Upper lobe of left lung (tissue), 6 donors: ENCODE measurements at regions not wholly inside any gene's neighbourhood (a gene's known extent, or its start where the extent isn't known, plus 50 kb on each side); places are given as distances from the start of the nearest gene placed in this dataset.
A peak's percentile ranks its signal among the peaks of the same experiment; 100 is the strongest.

ENCODE experiments used
- ATAC-seq, 2 donors: fragments of 200-7000 bp; cut with Tn5 transposase; one replicate each; pipeline ENCODE4 v1.9.1; 2022; ENCODE audit warnings: mild to moderate bottlenecking in 2 of 2, moderate library complexity in 2 of 2; ENCODE audit not compliant: low FRiP score in 2 of 2
- DNase-seq, 2 donors: peaks; one replicate each; pipeline ENCODE4 v3.0.0-alpha.2; 2019 to 2020
- H3K27ac ChIP-seq, 4 donors: fragments of 200-600 bp; sonication (generic); one replicate each; pipeline ENCODE4 v1.5.1; 2016 to 2019
- H3K27me3 ChIP-seq, 4 donors: fragments of 200-600 bp; sonication (generic); one replicate each; pipeline ENCODE4 v1.5.1; 2017 to 2019
- H3K36me3 ChIP-seq, 4 donors: fragments of 200-600 bp; sonication (generic); one replicate each; pipeline ENCODE4 v1.5.1; 2016 to 2019
- H3K4me1 ChIP-seq, 4 donors: fragments of 200-600 bp; sonication (generic); one replicate each; pipeline ENCODE4 v1.5.1; 2018 to 2019
- H3K4me3 ChIP-seq, 4 donors: fragments of 200-600 bp; sonication (generic); one replicate each; pipeline ENCODE4 v1.5.1; 2017 to 2019; ENCODE audit warnings: mild to moderate bottlenecking in 2 of 4, moderate library complexity in 1 of 4
- H3K9me3 ChIP-seq, 4 donors: fragments of 200-600 bp; sonication (generic); one replicate each; pipeline ENCODE4 v1.5.1; 2018 to 2019
- CTCF ChIP-seq, 6 experiments: fragments of 450-650 bp in 4 of 6; fragments of 200-600 bp in 2 of 6; sonication (generic) in 2 of 6; IDR thresholded peaks; one replicate each; pipeline ENCODE4 v1.5.1; 2016 to 2019; ENCODE audit warnings: antibody characterized with exemption in 6 of 6
- EP300 ChIP-seq, 4 donors: sonication (generic); formaldehyde crosslinking; IDR thresholded peaks; one replicate each; pipeline ENCODE4 v1.5.1; 2017; ENCODE audit warnings: antibody characterized with exemption in 4 of 4, control low read depth in 2 of 4
- POLR2A ChIP-seq, 4 donors: fragments of 450-650 bp; IDR thresholded peaks; one replicate each; pipeline ENCODE4 v1.5.1; 2016 to 2017; ENCODE audit warnings: antibody characterized with exemption in 4 of 4, mild to moderate bottlenecking in 2 of 4
- POLR2AphosphoS5 ChIP-seq, 2 donors: sonication (generic); formaldehyde crosslinking; IDR thresholded peaks; one replicate each; pipeline ENCODE4 v1.5.1; 2017; ENCODE audit warnings: antibody characterized with exemption in 2 of 2
- WGBS, 2 donors: methylation state at CpG; one replicate each; pipeline ENCODE4 v1.1.5; 2017 to 2018; 5-methylcytosine and 5-hydroxymethylcytosine counted together
- donor health status: DM: no; HTN: no; CAD: no; lungs with moderate emphysema.
- donor health status: DM: no; HTN: yes; CAD: no; lungs with severe emphysema.

GRCh38 chr4:132530861-132531260, 618.2 kb upstream of the PCDH10 start:
- no peaks in the 10 kb centered on the region for H3K36me3 ChIP-seq
- no peak overlapping the region for H3K4me3 ChIP-seq
- 47 to 52% methylated on average over 2 of the region's 2 CpGs for WGBS, 2 donors
- no peak overlapping the region for H3K27ac ChIP-seq
- no peaks in the 10 kb centered on the region for H3K27me3 ChIP-seq
- no peaks in the 10 kb centered on the region for H3K4me1 ChIP-seq
- ATAC-seq (no peak), DNase-seq (no peak)
- TF ChIP-seq EP300 (IDR thresholded peaks at IDR 0.05) (no peak), POLR2A (IDR thresholded peaks at IDR 0.05) (no peak), CTCF (IDR thresholded peaks at IDR 0.05) (no peak), POLR2AphosphoS5 (IDR thresholded peaks at IDR 0.05) (no peak)
- H3K9me3 ChIP-seq = no peaks in the 10 kb centered on the region

DNA sequence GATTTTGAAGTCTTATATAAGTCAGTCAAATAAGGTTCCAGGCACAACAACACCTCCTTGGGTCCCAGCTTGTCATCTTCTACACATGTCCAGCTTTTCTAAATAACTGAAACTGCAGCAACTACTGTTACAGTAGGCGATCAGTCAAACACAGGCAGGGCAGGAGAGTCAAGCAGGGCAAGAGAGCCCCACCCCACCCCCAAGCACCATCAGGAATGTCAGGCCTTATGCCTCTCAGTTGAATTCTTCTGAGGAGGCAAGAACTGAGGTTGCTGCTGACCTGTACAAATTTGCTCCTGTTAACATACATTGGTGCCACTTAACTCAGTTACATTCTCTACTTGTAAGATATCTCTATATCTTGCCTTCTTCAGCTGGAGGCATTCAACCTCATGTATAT, 608.8 kb upstream of the PCDH10 start:
- ATAC-seq = peak in 1 of 2 donors; percentile 22
- Histone ChIP-seq H3K9me3 (no peaks in the 10 kb centered on the region), H3K27ac (no peak overlapping the region), H3K36me3 (no peaks in the 10 kb centered on the region), H3K4me3 (no peak overlapping the region), H3K27me3 (no peaks in the 10 kb centered on the region), H3K4me1 (no peaks in the 10 kb centered on the region)
- DNase-seq = no peak
- TF ChIP-seq POLR2A (IDR thresholded peaks at IDR 0.05) (no peak), POLR2AphosphoS5 (IDR thresholded peaks at IDR 0.05) (no peak), CTCF (IDR thresholded peaks at IDR 0.05) (no peak), EP300 (IDR thresholded peaks at IDR 0.05) (no peak)
- WGBS, 2 donors = 71 to 73% methylated on average over 1 of the region's 1 CpG

DNA sequence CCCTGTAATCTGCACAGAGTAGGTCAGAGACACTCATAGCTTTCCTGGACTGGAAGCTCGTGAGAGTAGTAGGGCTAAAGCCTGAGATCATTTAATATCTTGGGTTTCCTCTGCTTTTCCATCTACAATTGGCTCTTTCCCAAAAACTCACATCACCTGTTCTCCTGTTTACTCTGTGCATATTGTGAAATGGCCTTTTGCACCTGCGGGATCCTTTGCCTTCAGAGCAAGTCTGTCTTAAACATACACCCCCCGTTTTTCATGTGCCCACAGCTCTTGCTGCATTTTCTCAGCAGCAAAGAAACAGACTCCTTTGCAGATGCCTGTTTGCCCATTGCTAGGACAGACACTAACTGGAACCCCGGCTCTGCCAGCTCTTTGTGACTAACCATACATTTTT, 608.3 kb upstream of the PCDH10 start:
- ATAC-seq = no peak
- DNase-seq = no peak
- Histone ChIP-seq H3K4me3 (no peak overlapping the region), H3K9me3 (no peaks in the 10 kb centered on the region), H3K27me3 (no peaks in the 10 kb centered on the region), H3K36me3 (no peaks in the 10 kb centered on the region), H3K4me1 (no peaks in the 10 kb centered on the region), H3K27ac (no peak overlapping the region)
- TF ChIP-seq EP300 (IDR thresholded peaks at IDR 0.05) (no peak), CTCF (IDR thresholded peaks at IDR 0.05) (no peak), POLR2A (IDR thresholded peaks at IDR 0.05) (no peak), POLR2AphosphoS5 (IDR thresholded peaks at IDR 0.05) (no peak)
- 37 to 65% methylated on average over 4 of the region's 4 CpGs for WGBS, 2 donors

DNA sequence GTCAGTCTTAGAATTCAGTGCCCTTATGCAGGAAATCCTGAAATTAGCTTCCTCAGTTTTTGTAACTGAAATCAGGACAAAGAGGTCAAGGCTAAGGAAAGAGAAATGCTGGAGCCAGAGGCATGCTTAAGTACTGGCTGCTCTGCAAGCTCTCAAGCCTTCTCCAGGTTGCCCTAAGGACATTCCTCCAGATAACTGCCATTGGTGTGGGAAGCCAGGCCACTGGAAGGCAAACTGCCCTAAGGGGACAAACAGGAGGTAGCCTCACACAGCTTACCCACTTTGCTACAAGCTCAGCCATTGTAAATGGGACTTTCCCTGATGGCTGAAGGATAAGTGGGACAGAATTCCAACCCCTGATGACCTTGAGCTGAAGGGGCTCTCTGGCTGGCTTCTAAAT, 606.9 kb upstream of the PCDH10 start:
- Histone ChIP-seq H3K27me3 (no peaks in the 10 kb centered on the region), H3K27ac (no peak overlapping the region), H3K9me3 (no peaks in the 10 kb centered on the region), H3K36me3 (no peaks in the 10 kb centered on the region), H3K4me3 (no peak overlapping the region), H3K4me1 (no peaks in the 10 kb centered on the region)
- peak in 1 of 2 donors; percentile 40 for ATAC-seq
- no peak for TF ChIP-seq EP300 (IDR thresholded peaks at IDR 0.05)
- no peak for TF ChIP-seq POLR2AphosphoS5 (IDR thresholded peaks at IDR 0.05)
- TF ChIP-seq POLR2A (IDR thresholded peaks at IDR 0.05) = no peak
- no peak for TF ChIP-seq CTCF (IDR thresholded peaks at IDR 0.05)
- no peak for DNase-seq

DNA sequence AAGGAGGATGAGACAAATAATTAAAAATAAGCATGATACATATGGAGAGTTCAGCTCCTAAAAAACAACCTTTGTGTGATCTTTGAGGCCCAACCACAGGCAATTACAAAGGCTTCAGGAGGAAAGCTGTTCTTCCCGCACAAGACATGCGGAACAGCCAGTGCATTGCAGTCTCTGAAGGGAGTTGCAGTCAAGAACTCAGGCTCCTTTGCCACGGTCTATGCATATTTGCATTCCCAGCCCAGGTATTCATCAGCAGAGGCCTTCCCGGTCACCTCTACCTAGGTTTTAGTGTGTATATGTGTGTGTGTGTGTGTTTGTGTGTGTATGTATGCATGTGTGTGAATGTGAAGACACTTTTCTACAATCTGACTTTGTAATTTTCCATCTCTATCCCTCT, 600.6 kb upstream of the PCDH10 start:
- ATAC-seq = no peak
- 76 to 90% methylated on average over 4 of the region's 4 CpGs for WGBS, 2 donors

More for the DNA sequence above, 600.6 kb upstream of the PCDH10 start:
- Histone ChIP-seq H3K27me3 (no peaks in the 10 kb centered on the region), H3K27ac (no peak overlapping the region), H3K4me3 (no peak overlapping the region), H3K4me1 (no peaks in the 10 kb centered on the region), H3K36me3 (no peaks in the 10 kb centered on the region), H3K9me3 (no peaks in the 10 kb centered on the region)
- TF ChIP-seq POLR2A (IDR thresholded peaks at IDR 0.05) (no peak), EP300 (IDR thresholded peaks at IDR 0.05) (no peak), CTCF (IDR thresholded peaks at IDR 0.05) (no peak), POLR2AphosphoS5 (IDR thresholded peaks at IDR 0.05) (no peak)
- no peak for DNase-seq
